ENCODE measurements at regions not wholly inside any gene's neighbourhood (a gene's known extent, or its start where the extent isn't known, plus 50 kb on each side); places are given as distances from the start of the nearest gene placed in this dataset.

DNA sequence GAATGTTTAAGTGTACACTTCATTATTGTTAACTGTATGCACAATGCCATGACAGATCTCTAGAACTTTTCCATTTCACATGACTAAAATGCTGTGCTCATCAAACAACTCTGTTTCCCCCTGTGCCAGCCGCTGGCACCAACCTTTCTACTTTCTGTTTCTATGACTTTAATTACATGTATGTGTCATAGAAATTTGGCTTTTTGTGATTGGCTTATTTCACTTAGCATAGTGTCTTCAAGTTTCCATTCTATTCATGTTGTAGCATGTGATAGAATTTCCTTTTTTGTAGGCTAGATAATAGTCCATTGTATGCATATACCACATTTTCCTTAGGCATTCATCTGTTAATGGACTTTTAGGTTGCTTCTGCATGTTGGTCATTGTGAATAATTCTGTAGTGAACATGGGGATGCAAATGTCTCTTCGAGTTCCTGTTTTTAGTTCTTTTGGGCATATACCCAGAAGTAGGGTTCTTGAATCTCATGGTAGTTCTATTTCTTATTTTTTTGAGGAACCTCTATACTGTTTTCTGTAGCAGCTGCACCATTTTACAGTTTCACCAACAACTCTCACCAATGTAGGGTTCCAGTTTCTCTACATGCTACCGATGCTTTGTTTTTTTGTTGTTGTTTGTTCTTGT is 184.4 kb upstream of the DMRT1 start:
- Histone ChIP-seq H3K4me3 (replicated peaks in 1 of 4; ENCODE audit: control extremely low read depth in 1 of 4, insufficient read depth in 1 of 4, low read depth in 3 of 4, low read length in 4 of 4) (no peak overlapping the region), H3K36me3 (ENCODE audit: control insufficient read depth, insufficient read depth, low read length) (no peaks in the 10 kb centered on the region), H3K4me1 (ENCODE audit: control insufficient read depth, extremely low read depth, insufficient read depth, low read length) (peaks cover 3% of the 10 kb centered on the region), H2AFZ (ENCODE audit: low read length) (no peak overlapping the region), H3K9me3 (ENCODE audit: control insufficient read depth, insufficient read depth, low read depth, low read length) (no peaks in the 10 kb centered on the region), H3K27ac (ENCODE audit: insufficient read depth, low read length) (no peak overlapping the region), H4K20me1 (ENCODE audit: control insufficient read depth, extremely low read depth, insufficient read depth, low read length) (no peaks in the 10 kb centered on the region), H3K79me2 (ENCODE audit: control insufficient read depth, insufficient read depth, low read length) (no peaks in the 10 kb centered on the region), H3K27me3 (ENCODE audit: control insufficient read depth, insufficient read depth, low read length) (no peaks in the 10 kb centered on the region), H3K4me2 (ENCODE audit: extremely low read depth, insufficient read depth, low read length) (no peak overlapping the region), H3K9ac (ENCODE audit: insufficient read depth, low read length) (no peak overlapping the region)
- no peak for DNase-seq (ENCODE audit: low read depth in 2 of 2)
- TF ChIP-seq EZH2 (IDR thresholded peaks at IDR 0.05; ENCODE audit: low read length, missing control alignments): no peak
- TF ChIP-seq, protein P1, sequence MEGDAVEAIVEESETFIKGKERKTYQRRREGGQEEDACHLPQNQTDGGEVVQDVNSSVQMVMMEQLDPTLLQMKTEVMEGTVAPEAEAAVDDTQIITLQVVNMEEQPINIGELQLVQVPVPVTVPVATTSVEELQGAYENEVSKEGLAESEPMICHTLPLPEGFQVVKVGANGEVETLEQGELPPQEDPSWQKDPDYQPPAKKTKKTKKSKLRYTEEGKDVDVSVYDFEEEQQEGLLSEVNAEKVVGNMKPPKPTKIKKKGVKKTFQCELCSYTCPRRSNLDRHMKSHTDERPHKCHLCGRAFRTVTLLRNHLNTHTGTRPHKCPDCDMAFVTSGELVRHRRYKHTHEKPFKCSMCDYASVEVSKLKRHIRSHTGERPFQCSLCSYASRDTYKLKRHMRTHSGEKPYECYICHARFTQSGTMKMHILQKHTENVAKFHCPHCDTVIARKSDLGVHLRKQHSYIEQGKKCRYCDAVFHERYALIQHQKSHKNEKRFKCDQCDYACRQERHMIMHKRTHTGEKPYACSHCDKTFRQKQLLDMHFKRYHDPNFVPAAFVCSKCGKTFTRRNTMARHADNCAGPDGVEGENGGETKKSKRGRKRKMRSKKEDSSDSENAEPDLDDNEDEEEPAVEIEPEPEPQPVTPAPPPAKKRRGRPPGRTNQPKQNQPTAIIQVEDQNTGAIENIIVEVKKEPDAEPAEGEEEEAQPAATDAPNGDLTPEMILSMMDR (conservative IDR thresholded peaks at IDR 0.05 in 1 of 2, IDR thresholded peaks at IDR 0.05 in 1 of 2; ENCODE audit: low read depth in 1 of 2, low read length in 2 of 2): no peak

- TF ChIP-seq, protein P1 (conservative IDR thresholded peaks at IDR 0.05 in 1 of 2, IDR thresholded peaks at IDR 0.05 in 1 of 2; ENCODE audit: low read depth in 1 of 2, low read length in 2 of 2): no peak
- no peak for TF ChIP-seq EZH2 (IDR thresholded peaks at IDR 0.05; ENCODE audit: low read length, missing control alignments)
- Histone ChIP-seq H4K20me1 (ENCODE audit: control insufficient read depth, extremely low read depth, insufficient read depth, low read length) (no peaks in the 10 kb centered on the region), H2AFZ (ENCODE audit: low read length) (no peak overlapping the region), H3K27me3 (ENCODE audit: control insufficient read depth, insufficient read depth, low read length) (no peaks in the 10 kb centered on the region), H3K27ac (ENCODE audit: insufficient read depth, low read length) (no peak overlapping the region), H3K4me3 (replicated peaks in 1 of 4; ENCODE audit: control extremely low read depth in 1 of 4, insufficient read depth in 1 of 4, low read depth in 3 of 4, low read length in 4 of 4) (no peak overlapping the region), H3K4me1 (ENCODE audit: control insufficient read depth, extremely low read depth, insufficient read depth, low read length) (peaks cover 3% of the 10 kb centered on the region), H3K79me2 (ENCODE audit: control insufficient read depth, insufficient read depth, low read length) (no peaks in the 10 kb centered on the region), H3K9me3 (ENCODE audit: control insufficient read depth, insufficient read depth, low read depth, low read length) (no peaks in the 10 kb centered on the region), H3K9ac (ENCODE audit: insufficient read depth, low read length) (no peak overlapping the region), H3K36me3 (ENCODE audit: control insufficient read depth, insufficient read depth, low read length) (no peaks in the 10 kb centered on the region), H3K4me2 (ENCODE audit: extremely low read depth, insufficient read depth, low read length) (no peak overlapping the region)
- DNase-seq (ENCODE audit: low read depth in 2 of 2): no peak
Observed at GRCh38 chr9:659286-659685, 182.2 kb upstream of the DMRT1 start.

GRCh38 chr9:660227-660626 is 181.3 kb upstream of the DMRT1 start:
- Histone ChIP-seq H3K9me3 (ENCODE audit: control insufficient read depth, insufficient read depth, low read depth, low read length) (no peaks in the 10 kb centered on the region), H4K20me1 (ENCODE audit: control insufficient read depth, extremely low read depth, insufficient read depth, low read length) (no peaks in the 10 kb centered on the region), H2AFZ (ENCODE audit: low read length) (no peak overlapping the region), H3K27ac (ENCODE audit: insufficient read depth, low read length) (no peak overlapping the region), H3K27me3 (ENCODE audit: control insufficient read depth, insufficient read depth, low read length) (no peaks in the 10 kb centered on the region), H3K36me3 (ENCODE audit: control insufficient read depth, insufficient read depth, low read length) (no peaks in the 10 kb centered on the region), H3K79me2 (ENCODE audit: control insufficient read depth, insufficient read depth, low read length) (no peaks in the 10 kb centered on the region), H3K9ac (ENCODE audit: insufficient read depth, low read length) (no peak overlapping the region), H3K4me3 (replicated peaks in 1 of 4; ENCODE audit: control extremely low read depth in 1 of 4, insufficient read depth in 1 of 4, low read depth in 3 of 4, low read length in 4 of 4) (no peak overlapping the region), H3K4me2 (ENCODE audit: extremely low read depth, insufficient read depth, low read length) (no peak overlapping the region), H3K4me1 (ENCODE audit: control insufficient read depth, extremely low read depth, insufficient read depth, low read length) (peaks cover 3% of the 10 kb centered on the region)
- TF ChIP-seq, protein P1 (conservative IDR thresholded peaks at IDR 0.05 in 1 of 2, IDR thresholded peaks at IDR 0.05 in 1 of 2; ENCODE audit: low read depth in 1 of 2, low read length in 2 of 2): no peak
- TF ChIP-seq EZH2 (IDR thresholded peaks at IDR 0.05; ENCODE audit: low read length, missing control alignments): no peak
- DNase-seq (ENCODE audit: low read depth in 2 of 2): no peak

All from fibroblast of lung (primary cell).